ENCODE measurements at regions not wholly inside any gene's neighbourhood (a gene's known extent, or its start where the extent isn't known, plus 50 kb on each side); places are given as distances from the start of the nearest gene placed in this dataset.
"Not testable (repeated sequence)": the region's sequence is repeated elsewhere in the genome, so short reads cannot be mapped to it uniquely, and the experiment has no call there.

DNA sequence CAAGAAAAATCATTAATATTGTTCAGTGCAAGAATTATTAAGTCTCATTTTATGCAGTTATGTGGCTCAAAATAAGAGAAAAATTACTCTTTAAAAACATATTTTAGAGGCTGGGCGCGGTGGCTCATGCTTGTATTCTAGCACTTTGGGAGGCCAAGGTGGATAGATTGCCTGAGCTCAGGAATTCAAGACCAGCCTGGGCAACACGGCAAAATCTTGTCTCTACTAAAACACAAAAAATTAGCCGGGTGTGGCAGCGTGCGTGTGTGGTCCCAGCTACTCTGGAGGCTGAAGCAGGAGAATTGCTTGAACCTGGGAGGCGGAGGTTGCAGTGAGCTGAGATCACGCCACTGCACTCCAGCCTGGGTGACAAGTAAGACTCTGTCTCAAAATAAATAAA is 87.9 kb upstream of the STK39 start:
- TF ChIP-seq, protein P1, sequence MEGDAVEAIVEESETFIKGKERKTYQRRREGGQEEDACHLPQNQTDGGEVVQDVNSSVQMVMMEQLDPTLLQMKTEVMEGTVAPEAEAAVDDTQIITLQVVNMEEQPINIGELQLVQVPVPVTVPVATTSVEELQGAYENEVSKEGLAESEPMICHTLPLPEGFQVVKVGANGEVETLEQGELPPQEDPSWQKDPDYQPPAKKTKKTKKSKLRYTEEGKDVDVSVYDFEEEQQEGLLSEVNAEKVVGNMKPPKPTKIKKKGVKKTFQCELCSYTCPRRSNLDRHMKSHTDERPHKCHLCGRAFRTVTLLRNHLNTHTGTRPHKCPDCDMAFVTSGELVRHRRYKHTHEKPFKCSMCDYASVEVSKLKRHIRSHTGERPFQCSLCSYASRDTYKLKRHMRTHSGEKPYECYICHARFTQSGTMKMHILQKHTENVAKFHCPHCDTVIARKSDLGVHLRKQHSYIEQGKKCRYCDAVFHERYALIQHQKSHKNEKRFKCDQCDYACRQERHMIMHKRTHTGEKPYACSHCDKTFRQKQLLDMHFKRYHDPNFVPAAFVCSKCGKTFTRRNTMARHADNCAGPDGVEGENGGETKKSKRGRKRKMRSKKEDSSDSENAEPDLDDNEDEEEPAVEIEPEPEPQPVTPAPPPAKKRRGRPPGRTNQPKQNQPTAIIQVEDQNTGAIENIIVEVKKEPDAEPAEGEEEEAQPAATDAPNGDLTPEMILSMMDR (conservative IDR thresholded peaks at IDR 0.05 in 1 of 2, IDR thresholded peaks at IDR 0.05 in 1 of 2; ENCODE audit: low read depth in 1 of 2, low read length in 2 of 2) = not testable (repeated sequence)
- TF ChIP-seq EZH2 (IDR thresholded peaks at IDR 0.05; ENCODE audit: low read length, missing control alignments) = not testable (repeated sequence)

All from fibroblast of lung (primary cell).